ENCODE measurements at regions not wholly inside any gene's neighbourhood (a gene's known extent, or its start where the extent isn't known, plus 50 kb on each side); places are given as distances from the start of the nearest gene placed in this dataset.

- no peaks in the 10 kb centered on the region for H3K36me3 Mint-ChIP-seq (ENCODE audit: low read depth)
- no peak overlapping the region for H3K4me3 Mint-ChIP-seq
- peaks cover 12% of the 10 kb centered on the region for H3K9me3 Mint-ChIP-seq
- peaks cover 3% of the 10 kb centered on the region for H3K27me3 Mint-ChIP-seq (ENCODE audit: low read depth)
- peaks cover 14% of the 10 kb centered on the region for H3K4me1 Mint-ChIP-seq (ENCODE audit: low read depth)
- H3K27ac Mint-ChIP-seq = no peak overlapping the region
- no peak for DNase-seq (ENCODE audit: low spot score)
Observed at GRCh38 chr6:142570221-142570671, 268.4 kb downstream of the ADGRG6 start.

- no peaks in the 10 kb centered on the region for H3K36me3 Mint-ChIP-seq (ENCODE audit: low read depth)
- DNase-seq (ENCODE audit: low spot score) = no peak
- peaks cover 2% of the 10 kb centered on the region for H3K4me1 Mint-ChIP-seq (ENCODE audit: low read depth)
- H3K27me3 Mint-ChIP-seq (ENCODE audit: low read depth) = no peaks in the 10 kb centered on the region
- H3K4me3 Mint-ChIP-seq = no peak overlapping the region
- no peak overlapping the region for H3K27ac Mint-ChIP-seq
- peaks cover 7% of the 10 kb centered on the region for H3K9me3 Mint-ChIP-seq
Observed at GRCh38 chr6:142592876-142593275, 291.1 kb downstream of the ADGRG6 start.

- Mint-ChIP-seq H3K36me3 (ENCODE audit: low read depth) (no peaks in the 10 kb centered on the region), H3K9me3 (no peaks in the 10 kb centered on the region), H3K4me1 (ENCODE audit: low read depth) (peaks cover 2% of the 10 kb centered on the region), H3K27me3 (ENCODE audit: low read depth) (no peaks in the 10 kb centered on the region), H3K27ac (no peak overlapping the region), H3K4me3 (no peak overlapping the region)
- no peak for DNase-seq (ENCODE audit: low spot score)
Observed at GRCh38 chr6:142597836-142598235, 296.0 kb downstream of the ADGRG6 start.

- H3K4me3 Mint-ChIP-seq = no peak overlapping the region
- no peaks in the 10 kb centered on the region for H3K36me3 Mint-ChIP-seq (ENCODE audit: low read depth)
- peaks cover 2% of the 10 kb centered on the region for H3K27me3 Mint-ChIP-seq (ENCODE audit: low read depth)
- no peaks in the 10 kb centered on the region for H3K9me3 Mint-ChIP-seq
- H3K27ac Mint-ChIP-seq = no peak overlapping the region
- no peaks in the 10 kb centered on the region for H3K4me1 Mint-ChIP-seq (ENCODE audit: low read depth)
- no peak for DNase-seq (ENCODE audit: low spot score)
Observed at GRCh38 chr6:142601427-142601826, 299.6 kb downstream of the ADGRG6 start.

GRCh38 chr6:142602972-142603371 is 301.2 kb downstream of the ADGRG6 start:
- Mint-ChIP-seq H3K36me3 (ENCODE audit: low read depth) (no peaks in the 10 kb centered on the region), H3K27ac (no peak overlapping the region)
- no peak for DNase-seq (ENCODE audit: low spot score)

GRCh38 chr6:142605922-142606485 is 304.2 kb downstream of the ADGRG6 start:
- no peak overlapping the region for H3K27ac Mint-ChIP-seq
- no peaks in the 10 kb centered on the region for H3K4me1 Mint-ChIP-seq (ENCODE audit: low read depth)
- no peak for DNase-seq (ENCODE audit: low spot score)
- H3K4me3 Mint-ChIP-seq = no peak overlapping the region
- no peaks in the 10 kb centered on the region for H3K9me3 Mint-ChIP-seq
- no peaks in the 10 kb centered on the region for H3K36me3 Mint-ChIP-seq (ENCODE audit: low read depth)
- H3K27me3 Mint-ChIP-seq (ENCODE audit: low read depth) = peaks cover 2% of the 10 kb centered on the region

More at GRCh38 chr6:142602972-142603371, 301.2 kb downstream of the ADGRG6 start:
- no peak overlapping the region for H3K4me3 Mint-ChIP-seq
- peaks cover 2% of the 10 kb centered on the region for H3K27me3 Mint-ChIP-seq (ENCODE audit: low read depth)
- no peaks in the 10 kb centered on the region for H3K4me1 Mint-ChIP-seq (ENCODE audit: low read depth)
- H3K9me3 Mint-ChIP-seq = no peaks in the 10 kb centered on the region

GRCh38 chr6:142612956-142613355 is 311.1 kb downstream of the ADGRG6 start:
- Mint-ChIP-seq H3K36me3 (ENCODE audit: low read depth) (no peaks in the 10 kb centered on the region), H3K4me1 (ENCODE audit: low read depth) (no peaks in the 10 kb centered on the region), H3K27me3 (ENCODE audit: low read depth) (no peaks in the 10 kb centered on the region), H3K27ac (no peak overlapping the region), H3K9me3 (no peaks in the 10 kb centered on the region), H3K4me3 (no peak overlapping the region)
- no peak for DNase-seq (ENCODE audit: low spot score)

- Mint-ChIP-seq H3K9me3 (no peaks in the 10 kb centered on the region), H3K4me1 (ENCODE audit: low read depth) (no peaks in the 10 kb centered on the region), H3K27ac (no peak overlapping the region), H3K36me3 (ENCODE audit: low read depth) (no peaks in the 10 kb centered on the region), H3K27me3 (ENCODE audit: low read depth) (no peaks in the 10 kb centered on the region), H3K4me3 (no peak overlapping the region)
- no peak for DNase-seq (ENCODE audit: low spot score)
Observed at GRCh38 chr6:142613981-142614380, 312.2 kb downstream of the ADGRG6 start.

- H3K27me3 Mint-ChIP-seq (ENCODE audit: low read depth) = no peaks in the 10 kb centered on the region
Observed at GRCh38 chr6:142617158-142617557, 315.4 kb downstream of the ADGRG6 start.

GRCh38 chr6:142621822-142622221 is 320.0 kb downstream of the ADGRG6 start:
- no peaks in the 10 kb centered on the region for H3K9me3 Mint-ChIP-seq
- H3K4me3 Mint-ChIP-seq = no peak overlapping the region
- H3K27me3 Mint-ChIP-seq (ENCODE audit: low read depth) = no peaks in the 10 kb centered on the region
- H3K4me1 Mint-ChIP-seq (ENCODE audit: low read depth) = no peaks in the 10 kb centered on the region
- H3K27ac Mint-ChIP-seq = no peak overlapping the region
- no peak for DNase-seq (ENCODE audit: low spot score)
- H3K36me3 Mint-ChIP-seq (ENCODE audit: low read depth) = no peaks in the 10 kb centered on the region

More at GRCh38 chr6:142617158-142617557, 315.4 kb downstream of the ADGRG6 start:
- no peak for DNase-seq (ENCODE audit: low spot score)
- Mint-ChIP-seq H3K27ac (no peak overlapping the region), H3K36me3 (ENCODE audit: low read depth) (no peaks in the 10 kb centered on the region), H3K4me1 (ENCODE audit: low read depth) (no peaks in the 10 kb centered on the region), H3K4me3 (no peak overlapping the region), H3K9me3 (no peaks in the 10 kb centered on the region)

- Mint-ChIP-seq H3K4me3 (no peak overlapping the region), H3K36me3 (ENCODE audit: low read depth) (no peaks in the 10 kb centered on the region), H3K27me3 (ENCODE audit: low read depth) (no peaks in the 10 kb centered on the region)
Observed at GRCh38 chr6:142624978-142625715, 319.8 kb downstream of the HIVEP2 start.

GRCh38 chr6:142627474-142627873 is 317.5 kb downstream of the HIVEP2 start:
- Mint-ChIP-seq H3K9me3 (no peaks in the 10 kb centered on the region), H3K4me3 (no peak overlapping the region)

More at GRCh38 chr6:142624978-142625715, 319.8 kb downstream of the HIVEP2 start:
- Mint-ChIP-seq H3K4me1 (ENCODE audit: low read depth) (no peaks in the 10 kb centered on the region), H3K9me3 (no peaks in the 10 kb centered on the region), H3K27ac (no peak overlapping the region)
- DNase-seq (ENCODE audit: low spot score) = no peak

GRCh38 chr6:142631517-142632385 is 313.2 kb downstream of the HIVEP2 start:
- Mint-ChIP-seq H3K4me3 (no peak overlapping the region), H3K36me3 (ENCODE audit: low read depth) (no peaks in the 10 kb centered on the region), H3K4me1 (ENCODE audit: low read depth) (peaks cover 3% of the 10 kb centered on the region), H3K9me3 (no peaks in the 10 kb centered on the region), H3K27me3 (ENCODE audit: low read depth) (no peaks in the 10 kb centered on the region), H3K27ac (no peak overlapping the region)
- no peak for DNase-seq (ENCODE audit: low spot score)

More at GRCh38 chr6:142627474-142627873, 317.5 kb downstream of the HIVEP2 start:
- Mint-ChIP-seq H3K36me3 (ENCODE audit: low read depth) (no peaks in the 10 kb centered on the region), H3K27me3 (ENCODE audit: low read depth) (no peaks in the 10 kb centered on the region), H3K27ac (no peak overlapping the region), H3K4me1 (ENCODE audit: low read depth) (peaks cover 2% of the 10 kb centered on the region)
- DNase-seq (ENCODE audit: low spot score) = no peak

- peaks cover 3% of the 10 kb centered on the region for H3K4me1 Mint-ChIP-seq (ENCODE audit: low read depth)
- DNase-seq (ENCODE audit: low spot score) = no peak
- no peak overlapping the region for H3K4me3 Mint-ChIP-seq
- H3K9me3 Mint-ChIP-seq = no peaks in the 10 kb centered on the region
- H3K27ac Mint-ChIP-seq = no peak overlapping the region
- no peaks in the 10 kb centered on the region for H3K27me3 Mint-ChIP-seq (ENCODE audit: low read depth)
- no peaks in the 10 kb centered on the region for H3K36me3 Mint-ChIP-seq (ENCODE audit: low read depth)
Observed at GRCh38 chr6:142633317-142633716, 311.7 kb downstream of the HIVEP2 start.

Measured in T-helper 2 cell treated with Interferon-gamma antibody and Interleukin-4, amounts not matched to agents 5 μg/mL and 100 μg/mL, for 36 hours (primary cell).